Epithelial cell of proximal tubule (primary cell): ENCODE measurements at regions not wholly inside any gene's neighbourhood (a gene's known extent, or its start where the extent isn't known, plus 50 kb on each side); places are given as distances from the start of the nearest gene placed in this dataset.

Experiments used
- DNase-seq: peaks from one replicate; pipeline ENCODE4 v3.0.0-alpha.2; 2011; ENCODE audit warnings: low read depth
- H3K4me3 ChIP-seq: 2 replicates; pipeline ENCODE4 v1.5.1; 2011; ENCODE audit warnings: low read depth, mild to moderate bottlenecking, low read length
- CTCF ChIP-seq: conservative IDR thresholded peaks from 2 replicates; pipeline ENCODE4 v1.5.1; 2012; ENCODE audit warnings: low read depth, mild to moderate bottlenecking, low read length

- no peak overlapping the region for H3K4me3 ChIP-seq
- DNase-seq: no peak
- no peak for TF ChIP-seq CTCF
These were observed 461.9 kb upstream of the RGS18 start for GRCh38 chr1:191696354-191696753.

DNA sequence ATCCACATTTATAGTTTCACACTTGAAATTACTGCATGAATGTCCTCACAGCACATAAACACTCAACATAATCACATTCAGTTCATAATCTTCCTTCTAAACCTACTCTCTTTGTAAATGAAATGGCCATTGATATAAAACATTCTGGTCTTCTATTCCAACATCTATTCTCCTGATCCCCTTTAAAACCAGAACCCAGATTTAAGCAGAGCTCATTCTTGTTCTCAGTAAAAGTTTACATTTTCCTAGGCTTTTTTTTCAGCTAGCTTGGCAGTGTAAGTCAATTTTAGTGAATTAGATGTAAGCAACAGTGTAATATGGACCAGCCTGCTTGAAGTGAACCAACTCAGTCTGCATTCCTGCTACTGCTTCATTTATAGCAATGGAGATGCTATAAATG lies 460.7 kb upstream of the RGS18 start:
- no peak overlapping the region for H3K4me3 ChIP-seq
- no peak for DNase-seq
- TF ChIP-seq CTCF: no peak

DNA sequence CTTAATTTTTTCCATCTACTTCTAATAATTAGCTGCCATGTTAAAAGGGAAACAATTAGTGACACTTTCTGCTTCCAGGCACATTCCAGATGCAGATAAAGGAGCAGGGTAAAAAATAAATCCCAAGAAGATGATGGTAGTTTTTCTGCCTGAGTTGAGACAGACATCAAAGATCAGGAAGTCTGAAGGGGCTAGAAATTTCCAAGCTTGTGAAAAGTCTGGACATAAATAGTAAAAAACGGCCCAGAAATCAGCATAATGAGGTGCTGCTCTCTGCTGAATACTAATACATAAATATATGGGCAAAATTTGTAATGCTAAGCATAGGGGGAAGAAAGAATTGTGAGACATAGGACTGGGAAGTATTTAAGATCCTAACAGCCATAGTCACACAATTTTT lies 460.0 kb upstream of the RGS18 start:
- no peak for TF ChIP-seq CTCF

DNA sequence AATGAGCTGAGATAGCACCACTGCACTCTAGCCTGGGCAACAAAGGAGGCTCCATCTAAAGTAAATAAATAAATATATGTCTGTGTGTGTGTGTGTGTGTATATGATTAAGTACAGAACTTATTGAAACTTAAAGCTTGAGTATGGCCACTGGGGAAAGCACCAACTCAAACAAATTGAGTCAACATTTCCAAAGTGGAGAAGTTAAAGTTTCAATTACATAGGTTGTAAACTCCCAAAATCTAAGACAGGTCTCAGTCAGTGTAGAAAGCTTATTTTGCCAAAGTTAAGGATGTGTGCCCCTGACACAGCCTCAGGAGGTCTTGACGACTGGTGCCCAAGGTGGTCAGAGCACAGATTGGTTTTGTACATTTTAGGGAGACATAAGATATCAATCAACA lies 458.9 kb upstream of the RGS18 start:
- no peak for DNase-seq
- no peak overlapping the region for H3K4me3 ChIP-seq
- TF ChIP-seq CTCF: no peak

More for the DNA sequence above, 460.0 kb upstream of the RGS18 start:
- no peak overlapping the region for H3K4me3 ChIP-seq
- DNase-seq: no peak

DNA sequence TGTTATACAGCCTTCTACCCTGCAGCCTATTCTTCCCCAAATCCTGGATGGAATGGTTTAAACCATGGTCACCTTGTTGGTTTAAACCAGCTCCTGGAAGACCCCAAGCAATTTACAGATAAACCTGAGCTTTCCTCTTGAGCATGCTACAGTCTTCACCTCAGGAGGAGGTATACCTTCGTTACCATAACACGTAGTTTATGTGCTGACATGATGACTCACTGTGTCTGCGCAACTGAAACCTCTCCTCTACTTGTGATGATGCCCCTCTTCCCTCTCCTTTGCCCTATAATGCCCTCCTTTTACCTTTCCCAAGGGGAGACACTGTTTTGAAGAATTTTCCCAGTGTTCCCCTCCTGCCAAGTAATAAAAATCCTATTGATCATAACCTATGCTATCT lies 457.3 kb upstream of the RGS18 start:
- no peak overlapping the region for H3K4me3 ChIP-seq
- DNase-seq: no peak
- no peak for TF ChIP-seq CTCF

DNA sequence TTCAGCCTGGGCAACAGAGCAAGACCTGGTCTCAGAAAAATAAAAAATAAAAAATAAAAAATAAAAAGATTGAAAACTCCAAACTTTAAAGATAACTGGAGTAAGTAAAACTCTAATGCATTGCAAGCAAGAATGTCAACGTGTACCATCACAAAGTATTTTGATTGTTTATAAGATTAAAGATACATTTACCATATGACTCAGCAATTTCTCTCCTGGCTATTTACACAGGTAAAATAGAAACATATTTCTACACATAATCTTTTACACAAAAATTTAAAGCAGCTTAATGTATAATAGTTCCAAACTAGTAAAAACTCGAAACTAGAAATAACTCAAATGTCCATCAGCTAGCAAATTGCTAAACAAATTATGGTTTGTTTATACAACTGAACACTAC lies 456.1 kb upstream of the RGS18 start:
- DNase-seq: no peak
- no peak for TF ChIP-seq CTCF

DNA sequence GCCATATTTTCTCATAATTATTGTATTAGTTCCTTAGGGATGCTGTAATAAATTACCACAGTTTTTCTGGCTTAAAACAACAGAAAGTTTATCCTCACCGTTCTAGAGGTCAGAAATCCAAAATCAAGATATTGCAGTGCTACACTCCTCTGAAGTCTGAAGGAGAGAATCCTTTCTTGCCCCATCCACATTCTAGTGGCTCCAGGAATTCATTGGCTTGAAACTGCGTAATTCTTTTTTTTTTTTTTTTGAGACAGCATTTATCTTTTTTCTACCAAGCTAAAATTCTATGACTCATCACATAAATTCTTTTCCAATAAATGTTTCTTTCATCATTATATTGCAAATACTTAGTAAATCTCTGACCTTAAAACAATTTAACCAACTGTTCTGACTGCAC lies 451.0 kb upstream of the RGS18 start:
- DNase-seq: no peak
- no peak for TF ChIP-seq CTCF
- no peak overlapping the region for H3K4me3 ChIP-seq

More for the DNA sequence above, 456.1 kb upstream of the RGS18 start:
- H3K4me3 ChIP-seq: no peak overlapping the region
